K562 (cell line): ENCODE measurements at regions not wholly inside any gene's neighbourhood (a gene's known extent, or its start where the extent isn't known, plus 50 kb on each side); places are given as distances from the start of the nearest gene placed in this dataset.

ENCODE experiments used
- ATAC-seq: fragments of 200-7000 bp; cut with Tn5 transposase; 3 replicates; pipeline ENCODE4 v1.9.1; 2020; ENCODE audit warnings: moderate library complexity
- BruUV-seq: library from RNA; stranded (reverse); fragments of 400-500 nt; replicated peaks from 2 replicates; lab custom pipeline; 2021; lab: Mats Ljungman, UMichigan
- CTCF ChIA-PET: fragments of 300-600 bp; formaldehyde crosslinking; extraction: SDS; loops from one replicate; lab custom pipeline; 2021; ENCODE audit warnings: low intra/inter-chr PET ratio; lab: Yijun Ruan, JAX
- POLR2A ChIA-PET: fragments of 300-600, 350-650 bp; sonication (Branson Sonifier 250); formaldehyde crosslinking; extraction: SDS; loops from one replicate; lab custom pipeline; 2021; ENCODE audit warnings: antibody characterized with exemption, inconsistent platforms; lab: Yijun Ruan, JAX
- DNase-seq, 4 experiments: peaks; one replicate each; pipeline versions ENCODE4 v3.0.0 to v3.0.0-alpha.2; 2011 to 2018; ENCODE audit warnings: low spot score in 3 of 4, mixed read lengths in 3 of 4; ENCODE audit errors: extremely low read depth in 1 of 4
- FAIRE-seq: peaks from 2 replicates; lab custom pipeline; 2011; peaks lifted over from hg19 to GRCh38; lab: Jason Lieb, UNC
- H2AFZ ChIP-seq: 2 replicates; pipeline ENCODE4 v1.6.0; 2011; ENCODE audit warnings: low read depth, low read length, control low read depth, inconsistent platforms
- H3K27ac ChIP-seq: fragments of 200-600 bp; 3 replicates; pipeline ENCODE4 v1.8.0; 2011; ENCODE audit warnings: low read depth, mild to moderate bottlenecking, control low read depth, inconsistent platforms, low read length, moderate library complexity, mixed read lengths; ENCODE audit errors: extremely low read depth
- H3K27me3 ChIP-seq, 2 experiments: fragments of 300-600 bp in 1 of 2; 2 replicates in 1 of 2; 3 replicates in 1 of 2; pipeline versions ENCODE4 v1.6.0 to v1.8.0; 2011; ENCODE audit warnings: inconsistent platforms in 2 of 2, low read length in 2 of 2, mild to moderate bottlenecking in 1 of 2, mixed read lengths in 1 of 2, moderate library complexity in 1 of 2; ENCODE audit not compliant: control insufficient read depth in 2 of 2, insufficient read depth in 2 of 2
- H3K36me3 ChIP-seq: fragments of 300-600 bp; 3 replicates; pipeline ENCODE4 v1.8.0; 2011; ENCODE audit warnings: mild to moderate bottlenecking, low read length, inconsistent platforms; ENCODE audit not compliant: control insufficient read depth, insufficient read depth
- H3K4me1 ChIP-seq, 2 experiments: fragments of 200-600 bp in 1 of 2; replicated peaks in 1 of 2; 2 replicates in 1 of 2; 3 replicates in 1 of 2; pipeline versions ENCODE4 v1.5.1 to v1.8.0; 2011; ENCODE audit warnings: inconsistent platforms in 2 of 2, low read length in 2 of 2, mild to moderate bottlenecking in 1 of 2, mixed read lengths in 1 of 2, moderate library complexity in 1 of 2; ENCODE audit not compliant: control insufficient read depth in 2 of 2, insufficient read depth in 2 of 2
- H3K4me2 ChIP-seq: 2 replicates; pipeline ENCODE4 v1.6.1; 2011; ENCODE audit warnings: low read length, control low read depth, inconsistent platforms, mixed read lengths; ENCODE audit not compliant: insufficient read depth
- H3K4me3 ChIP-seq: fragments of 200-600 bp; sonication (generic), shearing (Covaris generic); 2 replicates; pipeline ENCODE4 v1.5.1; 2016; ENCODE audit warnings: control low read depth, inconsistent platforms
- H3K79me2 ChIP-seq: fragments of 200-600 bp; 3 replicates; pipeline ENCODE4 v1.8.0; 2011; ENCODE audit warnings: low read length, inconsistent platforms; ENCODE audit not compliant: control insufficient read depth, insufficient read depth
- H3K9ac ChIP-seq, 2 experiments: 2 replicates each; pipeline versions ENCODE4 v1.6.0 to v1.6.1; 2011; ENCODE audit warnings: low read depth in 2 of 2, low read length in 2 of 2, control low read depth in 1 of 2, inconsistent platforms in 1 of 2, mild to moderate bottlenecking in 1 of 2, mixed read lengths in 1 of 2; ENCODE audit not compliant: insufficient read depth in 1 of 2
- H3K9me1 ChIP-seq: one replicate; pipeline ENCODE4 v1.6.0; 2011; ENCODE audit warnings: inconsistent platforms, mild to moderate bottlenecking, low read length, moderate library complexity; ENCODE audit not compliant: control insufficient read depth, insufficient read depth
- H3K9me3 ChIP-seq: replicated peaks from 2 replicates; pipeline ENCODE4 v1.5.1; 2011; ENCODE audit warnings: low read depth, low read length, inconsistent platforms; ENCODE audit not compliant: control insufficient read depth, insufficient read depth
- H4K20me1 ChIP-seq: replicated peaks from 2 replicates; pipeline ENCODE4 v1.6.1; 2011; ENCODE audit warnings: low read length, inconsistent platforms, mixed read lengths; ENCODE audit not compliant: control insufficient read depth, insufficient read depth
- ATF1 ChIP-seq, 2 experiments: fragments of 450-650 bp in 1 of 2; IDR thresholded peaks; 2 replicates each; pipeline ENCODE4 v1.6.1; 2016; ENCODE audit warnings: missing compliant biosample characterization in 1 of 2, missing genetic modification characterization in 1 of 2
- BCOR ChIP-seq: fragments of 450-650 bp; IDR thresholded peaks from 2 replicates; pipeline ENCODE4 v1.6.1; 2016
- EGR1 ChIP-seq: fragments of 450-650 bp; conservative IDR thresholded peaks from 2 replicates; pipeline ENCODE4 v1.6.1; 2017; ENCODE audit warnings: mild to moderate bottlenecking
- RHOXF2B ChIP-seq: fragments of 250-450 bp; sonication (Bioruptor Pico); conservative IDR thresholded peaks from 2 replicates; pipeline ENCODE4 v1.5.1; 2021
- TAF9B ChIP-seq: fragments of 450-650 bp; IDR thresholded peaks from 2 replicates; pipeline ENCODE4 v1.6.1; 2018; ENCODE audit warnings: mild to moderate bottlenecking; ENCODE audit not compliant: partially characterized antibody
- ZNF75A ChIP-seq: fragments of 450-650 bp; formaldehyde crosslinking; IDR thresholded peaks from 2 replicates; pipeline ENCODE4 v1.4.0; 2020; ENCODE audit warnings: mild to moderate bottlenecking
- in situ Hi-C: fragments of 300-500 bp; cut with MboI; formaldehyde crosslinking; loops from 4 replicates; pipeline ENCODE4 v1.15.0; 2018; ENCODE audit warnings: inconsistent platforms, mixed read lengths
- intact Hi-C: fragments of 100-400 bp; cut with micrococcal nuclease; formaldehyde crosslinking; loops from 2 replicates; pipeline ENCODE4 v1.14.2; 2022
- TF ChIP-seq, protein P1 (sequence below): fragments of 250-450 bp; sonication (Bioruptor Pico); IDR thresholded peaks from 2 replicates; pipeline ENCODE4 v1.6.1; 2021; ENCODE audit warnings: mild to moderate bottlenecking

GRCh38 chr1:199081739-199082138 lies 442.9 kb downstream of the PTPRC start:
- H3K4me3 ChIP-seq: no peak overlapping the region
- H3K27ac ChIP-seq: no peak overlapping the region
- H3K4me2 ChIP-seq: no peak overlapping the region
- no peak overlapping the region for H3K9ac ChIP-seq
- H3K36me3 ChIP-seq: no peaks in the 10 kb centered on the region
- intact Hi-C loops: no loop called here
- BruUV-seq: no TSS peak
- H3K27me3 ChIP-seq: no peaks in the 10 kb centered on the region
- no peaks in the 10 kb centered on the region for H3K4me1 ChIP-seq
- no peak overlapping the region for H2AFZ ChIP-seq
- no peaks in the 10 kb centered on the region; the same call in 1 of the 2 replicates for H3K9me3 ChIP-seq
- POLR2A ChIA-PET: no interaction called here
- ATAC-seq (no peak), FAIRE-seq (no peak)
- TF ChIP-seq ATF1 (CRISPR knock-in tag; IDR thresholded peaks at IDR 0.05) (no peak), ATF1 (tag; IDR thresholded peaks at IDR 0.05) (no peak), RHOXF2B (CRISPR knock-in tag) (no peak), BCOR (no peak), EGR1 (no peak), ZNF75A (CRISPR knock-in tag) (no peak), TAF9B (no peak)
- TF ChIP-seq, protein P1, sequence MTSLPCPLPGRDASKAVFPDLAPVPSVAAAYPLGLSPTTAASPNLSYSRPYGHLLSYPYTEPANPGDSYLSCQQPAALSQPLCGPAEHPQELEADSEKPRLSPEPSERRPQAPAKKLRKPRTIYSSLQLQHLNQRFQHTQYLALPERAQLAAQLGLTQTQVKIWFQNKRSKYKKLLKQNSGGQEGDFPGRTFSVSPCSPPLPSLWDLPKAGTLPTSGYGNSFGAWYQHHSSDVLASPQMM (CRISPR knock-in tag): no peak
- TF ChIP-seq, all 486 proteins: peak for 0
- in situ Hi-C loops: no loop called here
- Histone ChIP-seq H4K20me1 (no peaks in the 10 kb centered on the region), H3K9me1 (no peaks in the 10 kb centered on the region), H3K79me2 (no peaks in the 10 kb centered on the region)
- CTCF ChIA-PET: no interaction called here
- DNase-seq: no peak
